GM12878 (cell line): ENCODE measurements at regions not wholly inside any gene's neighbourhood (a gene's known extent, or its start where the extent isn't known, plus 50 kb on each side); places are given as distances from the start of the nearest gene placed in this dataset.

Experiments
- ATAC-seq: fragments of 200-7000 bp; cut with Tn5 transposase; 3 replicates; pipeline ENCODE4 v1.9.1; 2020; ENCODE audit warnings: mild to moderate bottlenecking, moderate library complexity
- BruUV-seq: library from RNA; stranded (reverse); fragments of 400-500 nt; replicated peaks from 2 replicates; lab custom pipeline; 2021; lab: Mats Ljungman, UMichigan
- CTCF ChIA-PET: fragments of 300-600 bp; sonication (Branson Sonifier 250); formaldehyde crosslinking; extraction: SDS; loops from one replicate; lab custom pipeline; 2021; ENCODE audit warnings: inconsistent platforms; lab: Yijun Ruan, JAX
- POLR2A ChIA-PET: fragments of 350-600 bp; formaldehyde crosslinking; extraction: SDS; loops from one replicate; lab custom pipeline; 2021; ENCODE audit warnings: inconsistent platforms; lab: Charles Lee
- RAD21 ChIA-PET: fragments of 300-600 bp; sonication (Branson Sonifier 250); formaldehyde crosslinking; loops from one replicate; lab custom pipeline; 2023; ENCODE audit warnings: antibody characterized with exemption; ENCODE audit not compliant: unreplicated experiment; lab: Charles Lee
- SMC1A ChIA-PET: fragments of 300-600 bp; sonication (Branson Sonifier 250); formaldehyde crosslinking; loops from one replicate; lab custom pipeline; 2023; ENCODE audit not compliant: unreplicated experiment, uncharacterized antibody; lab: Charles Lee
- DNase-seq: peaks from one replicate; pipeline ENCODE4 v3.0.0-alpha.2; 2011; ENCODE audit warnings: low read depth, low spot score
- FAIRE-seq: peaks from 3 replicates; lab custom pipeline; 2011; peaks lifted over from hg19 to GRCh38; lab: Jason Lieb, UNC
- H2AFZ ChIP-seq: 2 replicates; pipeline ENCODE4 v1.6.0; 2011; ENCODE audit warnings: low read depth, low read length, control low read depth; ENCODE audit not compliant: control insufficient read depth
- H3K27ac ChIP-seq: 2 replicates; pipeline ENCODE4 v1.5.1; 2011; ENCODE audit warnings: control low read depth; ENCODE audit not compliant: control insufficient read depth, insufficient read depth
- H3K27me3 ChIP-seq, 2 experiments: replicated peaks in 1 of 2; 2 replicates each; pipeline versions ENCODE4 v1.6.0 to v1.6.1; 2011; ENCODE audit warnings: low read length in 1 of 2; ENCODE audit not compliant: control insufficient read depth in 2 of 2, insufficient read depth in 2 of 2
- H3K36me3 ChIP-seq, 2 experiments: 2 replicates each; pipeline ENCODE4 v1.5.1; 2011; ENCODE audit warnings: low read length in 1 of 2; ENCODE audit not compliant: control insufficient read depth in 2 of 2, insufficient read depth in 2 of 2
- H3K4me1 ChIP-seq: 2 replicates; pipeline ENCODE4 v1.6.1; 2011; ENCODE audit warnings: mild to moderate bottlenecking, low read length, moderate library complexity, mixed read lengths; ENCODE audit not compliant: control insufficient read depth, insufficient read depth
- H3K4me2 ChIP-seq: 2 replicates; pipeline ENCODE4 v1.6.0; 2011; ENCODE audit warnings: control low read depth; ENCODE audit not compliant: control insufficient read depth, insufficient read depth
- H3K4me3 ChIP-seq: fragments of 200-600 bp; sonication (generic); 2 replicates; pipeline ENCODE4 v1.5.1; 2016
- H3K79me2 ChIP-seq: 2 replicates; pipeline ENCODE4 v1.6.0; 2011; ENCODE audit warnings: low read length; ENCODE audit not compliant: control insufficient read depth, insufficient read depth
- H3K9ac ChIP-seq: 2 replicates; pipeline ENCODE4 v1.8.0; 2011; ENCODE audit warnings: low read length, control low read depth, mixed read lengths; ENCODE audit not compliant: control insufficient read depth, insufficient read depth
- H3K9me3 ChIP-seq: replicated peaks from 3 replicates; pipeline ENCODE4 v1.5.1; 2011; ENCODE audit warnings: mild to moderate bottlenecking, low read length; ENCODE audit not compliant: control insufficient read depth, insufficient read depth
- H4K20me1 ChIP-seq: 2 replicates; pipeline ENCODE4 v1.6.0; 2011; ENCODE audit not compliant: control insufficient read depth, insufficient read depth
- CHD2 ChIP-seq: IDR thresholded peaks from 2 replicates; pipeline ENCODE4 v1.6.1; 2011; ENCODE audit warnings: low read depth, low read length, improper control_type of control experiment, borderline replicate concordance
- CREB1 ChIP-seq: IDR thresholded peaks from 2 replicates; pipeline ENCODE4 v1.6.1; 2012; ENCODE audit warnings: low read depth, mild to moderate bottlenecking, inconsistent platforms
- GATAD2B ChIP-seq: fragments of 450-650 bp; conservative IDR thresholded peaks from 2 replicates; pipeline ENCODE4 v1.6.1; 2017; ENCODE audit warnings: low read depth, mild to moderate bottlenecking, moderate library complexity
- IKZF2 ChIP-seq, 2 experiments: fragments of 450-650 bp; IDR thresholded peaks; 2 replicates each; pipeline ENCODE4 v1.6.1; 2017; ENCODE audit warnings: mild to moderate bottlenecking in 2 of 2, moderate library complexity in 2 of 2
- NFYB ChIP-seq: IDR thresholded peaks from 2 replicates; pipeline ENCODE4 v1.6.1; 2011; ENCODE audit warnings: low read depth, mild to moderate bottlenecking, low read length, improper control_type of control experiment, moderate library complexity; ENCODE audit not compliant: insufficient read depth
- PAX8 ChIP-seq: fragments of 450-650 bp; IDR thresholded peaks from 2 replicates; pipeline ENCODE4 v1.6.1; 2017; ENCODE audit warnings: mild to moderate bottlenecking, moderate library complexity
- POLR2AphosphoS5 ChIP-seq: IDR thresholded peaks from 2 replicates; pipeline ENCODE4 v1.6.1; 2011; ENCODE audit warnings: mild to moderate bottlenecking, low read length, inconsistent platforms
- STAT1 ChIP-seq: fragments of 450-650 bp; conservative IDR thresholded peaks from 2 replicates; pipeline ENCODE4 v1.6.1; 2014; ENCODE audit warnings: antibody characterized with exemption, mild to moderate bottlenecking
- SUZ12 ChIP-seq: fragments of 200-600 bp; sonication (generic); IDR thresholded peaks from one replicate; pipeline ENCODE4 v1.6.1; 2018; ENCODE audit warnings: antibody characterized with exemption, mild to moderate bottlenecking; ENCODE audit not compliant: unreplicated experiment
- TAF1 ChIP-seq: IDR thresholded peaks from 2 replicates; pipeline ENCODE4 v1.6.1; 2011; ENCODE audit warnings: mild to moderate bottlenecking, low read depth, low read length, borderline replicate concordance
- TBL1XR1 ChIP-seq: IDR thresholded peaks from 2 replicates; pipeline ENCODE4 v1.6.1; 2012; ENCODE audit warnings: low read depth, low read length, improper control_type of control experiment
- WGBS: methylation state at CpG from one replicate; pipeline ENCODE4 v1.1.6; 2016; ENCODE audit warnings: low lambda C conversion rate; ENCODE audit not compliant: insufficient replicate concordance, insufficient coverage; ENCODE audit errors: missing lambda C conversion rate; 5-methylcytosine and 5-hydroxymethylcytosine counted together
- in situ Hi-C: fragments of 300-500 bp; cut with MboI; formaldehyde crosslinking; loops from 9 replicates; pipeline ENCODE4 v1.14.3; 2018; ENCODE audit warnings: mixed read lengths
- intact Hi-C: fragments of 100-400 bp; cut with micrococcal nuclease; formaldehyde crosslinking; loops from one replicate; pipeline ENCODE4 v1.14.2; 2022; ENCODE audit not compliant: unreplicated experiment
- TF ChIP-seq, protein P1 (sequence below): fragments of 450-650 bp; conservative IDR thresholded peaks from 2 replicates; pipeline ENCODE4 v1.6.1; 2017; ENCODE audit warnings: mild to moderate bottlenecking, moderate library complexity
- TF ChIP-seq, protein P2 (sequence below): fragments of 450-650 bp; IDR thresholded peaks from 2 replicates; pipeline ENCODE4 v1.6.1; 2018; ENCODE audit warnings: borderline replicate concordance, mild to moderate bottlenecking; ENCODE audit not compliant: partially characterized antibody
- TF ChIP-seq, protein P3 (sequence below): fragments of 450-650 bp; IDR thresholded peaks from 2 replicates; pipeline ENCODE4 v1.6.1; 2014; ENCODE audit warnings: mild to moderate bottlenecking
- TF ChIP-seq, protein P4 (sequence below): fragments of 450-650 bp; IDR thresholded peaks from 2 replicates; pipeline ENCODE4 v1.6.1; 2016; ENCODE audit warnings: mild to moderate bottlenecking, moderate library complexity, borderline replicate concordance

DNA sequence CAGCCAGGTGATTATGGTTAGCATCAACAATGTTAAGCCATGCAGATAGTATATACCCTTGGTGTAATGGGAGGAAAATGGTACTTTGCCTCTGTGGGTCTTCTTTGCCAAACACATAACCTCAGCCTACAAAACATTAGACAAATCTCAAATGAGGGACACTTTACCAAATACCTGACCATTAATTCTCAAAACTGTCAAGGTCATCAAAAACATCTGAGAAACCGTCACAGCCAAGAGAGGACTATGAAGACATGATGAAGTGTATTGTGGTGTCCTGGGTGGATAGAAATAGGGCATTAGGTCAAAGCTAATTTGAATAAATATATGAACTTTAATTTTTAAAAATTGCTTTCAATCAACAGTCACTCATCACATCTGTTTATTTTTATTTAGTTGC is 1036.1 kb downstream of the AGBL1 start:
- Histone ChIP-seq H3K79me2 (no peaks in the 10 kb centered on the region), H3K4me2 (no peak overlapping the region), H3K4me1 (no peaks in the 10 kb centered on the region), H2AFZ (no peak overlapping the region), H3K4me3 (no peak overlapping the region), H3K9me3 (no peaks in the 10 kb centered on the region), H4K20me1 (no peaks in the 10 kb centered on the region), H3K27ac (no peak overlapping the region), H3K36me3 (no peaks in the 10 kb centered on the region), H3K27me3 (no peaks in the 10 kb centered on the region), H3K9ac (no peak overlapping the region)
- in situ Hi-C loops = no loop called here
- WGBS = 4% methylated on average over 1 of the region's 1 CpG
- ChIA-PET POLR2A (no interaction called here), RAD21 (no interaction called here), CTCF (no interaction called here), SMC1A (interaction anchor here (1.0 kb wide), 1 partner anchor 567 kb away, joined by 4 read pairs; no protein-coding TSS in a partner anchor)
- no peak for FAIRE-seq
- intact Hi-C loops = no loop called here
- no peak for ATAC-seq
- no peak for DNase-seq
- BruUV-seq = no TSS peak
- TF ChIP-seq, protein P1, sequence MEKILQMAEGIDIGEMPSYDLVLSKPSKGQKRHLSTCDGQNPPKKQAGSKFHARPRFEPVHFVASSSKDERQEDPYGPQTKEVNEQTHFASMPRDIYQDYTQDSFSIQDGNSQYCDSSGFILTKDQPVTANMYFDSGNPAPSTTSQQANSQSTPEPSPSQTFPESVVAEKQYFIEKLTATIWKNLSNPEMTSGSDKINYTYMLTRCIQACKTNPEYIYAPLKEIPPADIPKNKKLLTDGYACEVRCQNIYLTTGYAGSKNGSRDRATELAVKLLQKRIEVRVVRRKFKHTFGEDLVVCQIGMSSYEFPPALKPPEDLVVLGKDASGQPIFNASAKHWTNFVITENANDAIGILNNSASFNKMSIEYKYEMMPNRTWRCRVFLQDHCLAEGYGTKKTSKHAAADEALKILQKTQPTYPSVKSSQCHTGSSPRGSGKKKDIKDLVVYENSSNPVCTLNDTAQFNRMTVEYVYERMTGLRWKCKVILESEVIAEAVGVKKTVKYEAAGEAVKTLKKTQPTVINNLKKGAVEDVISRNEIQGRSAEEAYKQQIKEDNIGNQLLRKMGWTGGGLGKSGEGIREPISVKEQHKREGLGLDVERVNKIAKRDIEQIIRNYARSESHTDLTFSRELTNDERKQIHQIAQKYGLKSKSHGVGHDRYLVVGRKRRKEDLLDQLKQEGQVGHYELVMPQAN = no peak
- TF ChIP-seq PAX8 (no peak), NFYB (no peak), CHD2 (no peak), GATAD2B (no peak), TBL1XR1 (no peak), SUZ12 (no peak), CREB1 (no peak), TAF1 (no peak), POLR2AphosphoS5 (no peak), STAT1 (no peak), IKZF2 (IDR thresholded peaks at IDR 0.05) (no peak)
- TF ChIP-seq, protein P2, sequence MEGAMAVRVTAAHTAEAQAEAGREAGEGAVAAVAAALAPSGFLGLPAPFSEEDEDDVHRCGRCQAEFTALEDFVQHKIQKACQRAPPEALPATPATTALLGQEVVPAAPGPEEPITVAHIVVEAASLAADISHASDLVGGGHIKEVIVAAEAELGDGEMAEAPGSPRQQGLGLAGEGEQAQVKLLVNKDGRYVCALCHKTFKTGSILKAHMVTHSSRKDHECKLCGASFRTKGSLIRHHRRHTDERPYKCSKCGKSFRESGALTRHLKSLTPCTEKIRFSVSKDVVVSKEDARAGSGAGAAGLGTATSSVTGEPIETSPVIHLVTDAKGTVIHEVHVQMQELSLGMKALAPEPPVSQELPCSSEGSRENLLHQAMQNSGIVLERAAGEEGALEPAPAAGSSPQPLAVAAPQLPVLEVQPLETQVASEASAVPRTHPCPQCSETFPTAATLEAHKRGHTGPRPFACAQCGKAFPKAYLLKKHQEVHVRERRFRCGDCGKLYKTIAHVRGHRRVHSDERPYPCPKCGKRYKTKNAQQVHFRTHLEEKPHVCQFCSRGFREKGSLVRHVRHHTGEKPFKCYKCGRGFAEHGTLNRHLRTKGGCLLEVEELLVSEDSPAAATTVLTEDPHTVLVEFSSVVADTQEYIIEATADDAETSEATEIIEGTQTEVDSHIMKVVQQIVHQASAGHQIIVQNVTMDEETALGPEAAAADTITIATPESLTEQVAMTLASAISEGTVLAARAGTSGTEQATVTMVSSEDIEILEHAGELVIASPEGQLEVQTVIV = no peak
- TF ChIP-seq, protein P3, sequence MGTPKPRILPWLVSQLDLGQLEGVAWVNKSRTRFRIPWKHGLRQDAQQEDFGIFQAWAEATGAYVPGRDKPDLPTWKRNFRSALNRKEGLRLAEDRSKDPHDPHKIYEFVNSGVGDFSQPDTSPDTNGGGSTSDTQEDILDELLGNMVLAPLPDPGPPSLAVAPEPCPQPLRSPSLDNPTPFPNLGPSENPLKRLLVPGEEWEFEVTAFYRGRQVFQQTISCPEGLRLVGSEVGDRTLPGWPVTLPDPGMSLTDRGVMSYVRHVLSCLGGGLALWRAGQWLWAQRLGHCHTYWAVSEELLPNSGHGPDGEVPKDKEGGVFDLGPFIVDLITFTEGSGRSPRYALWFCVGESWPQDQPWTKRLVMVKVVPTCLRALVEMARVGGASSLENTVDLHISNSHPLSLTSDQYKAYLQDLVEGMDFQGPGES = no peak
- TF ChIP-seq, protein P4, sequence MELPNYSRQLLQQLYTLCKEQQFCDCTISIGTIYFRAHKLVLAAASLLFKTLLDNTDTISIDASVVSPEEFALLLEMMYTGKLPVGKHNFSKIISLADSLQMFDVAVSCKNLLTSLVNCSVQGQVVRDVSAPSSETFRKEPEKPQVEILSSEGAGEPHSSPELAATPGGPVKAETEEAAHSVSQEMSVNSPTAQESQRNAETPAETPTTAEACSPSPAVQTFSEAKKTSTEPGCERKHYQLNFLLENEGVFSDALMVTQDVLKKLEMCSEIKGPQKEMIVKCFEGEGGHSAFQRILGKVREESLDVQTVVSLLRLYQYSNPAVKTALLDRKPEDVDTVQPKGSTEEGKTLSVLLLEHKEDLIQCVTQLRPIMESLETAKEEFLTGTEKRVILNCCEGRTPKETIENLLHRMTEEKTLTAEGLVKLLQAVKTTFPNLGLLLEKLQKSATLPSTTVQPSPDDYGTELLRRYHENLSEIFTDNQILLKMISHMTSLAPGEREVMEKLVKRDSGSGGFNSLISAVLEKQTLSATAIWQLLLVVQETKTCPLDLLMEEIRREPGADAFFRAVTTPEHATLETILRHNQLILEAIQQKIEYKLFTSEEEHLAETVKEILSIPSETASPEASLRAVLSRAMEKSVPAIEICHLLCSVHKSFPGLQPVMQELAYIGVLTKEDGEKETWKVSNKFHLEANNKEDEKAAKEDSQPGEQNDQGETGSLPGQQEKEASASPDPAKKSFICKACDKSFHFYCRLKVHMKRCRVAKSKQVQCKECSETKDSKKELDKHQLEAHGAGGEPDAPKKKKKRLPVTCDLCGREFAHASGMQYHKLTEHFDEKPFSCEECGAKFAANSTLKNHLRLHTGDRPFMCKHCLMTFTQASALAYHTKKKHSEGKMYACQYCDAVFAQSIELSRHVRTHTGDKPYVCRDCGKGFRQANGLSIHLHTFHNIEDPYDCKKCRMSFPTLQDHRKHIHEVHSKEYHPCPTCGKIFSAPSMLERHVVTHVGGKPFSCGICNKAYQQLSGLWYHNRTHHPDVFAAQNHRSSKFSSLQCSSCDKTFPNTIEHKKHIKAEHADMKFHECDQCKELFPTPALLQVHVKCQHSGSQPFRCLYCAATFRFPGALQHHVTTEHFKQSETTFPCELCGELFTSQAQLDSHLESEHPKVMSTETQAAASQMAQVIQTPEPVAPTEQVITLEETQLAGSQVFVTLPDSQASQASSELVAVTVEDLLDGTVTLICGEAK = no peak
